Fibroblast of the conjunctiva (primary cell): ENCODE measurements at regions not wholly inside any gene's neighbourhood (a gene's known extent, or its start where the extent isn't known, plus 50 kb on each side); places are given as distances from the start of the nearest gene placed in this dataset.

ENCODE experiments used
- DNase-seq: peaks from one replicate; pipeline ENCODE4 v3.0.0-alpha.2; 2010; ENCODE audit warnings: low read depth

DNA sequence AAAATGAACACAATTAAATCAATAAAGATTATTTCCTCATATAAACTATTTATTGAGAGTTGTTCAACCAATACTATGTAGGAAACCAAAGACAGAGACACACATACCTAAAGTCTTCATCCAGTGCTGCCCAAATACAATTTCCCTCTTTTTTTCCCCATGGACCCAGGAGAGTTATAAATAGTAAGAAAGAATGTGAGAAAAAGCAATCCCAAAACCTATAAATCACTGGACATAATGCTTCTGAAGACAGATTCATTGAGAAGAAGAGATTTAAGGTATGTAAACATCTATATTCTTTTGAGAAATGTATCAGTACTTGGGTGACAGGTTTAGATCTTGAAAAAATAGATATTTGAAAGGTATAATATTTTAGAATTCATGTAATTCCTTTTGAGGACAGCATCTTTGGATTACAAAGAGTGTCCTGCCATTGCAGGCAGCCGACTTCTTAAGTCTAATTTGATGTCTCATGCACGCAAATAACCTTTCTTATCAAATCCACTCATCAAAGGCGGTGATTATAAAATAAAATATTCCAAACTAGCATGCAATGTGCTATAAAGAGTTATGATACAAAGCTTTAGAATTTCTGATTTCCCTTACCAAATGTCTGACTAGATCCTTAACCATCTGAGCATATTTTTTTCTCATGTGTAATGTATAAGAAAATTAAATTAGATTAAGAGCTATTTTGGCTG is 739.4 kb downstream of the LIG4 start:
- no peak for DNase-seq

DNA sequence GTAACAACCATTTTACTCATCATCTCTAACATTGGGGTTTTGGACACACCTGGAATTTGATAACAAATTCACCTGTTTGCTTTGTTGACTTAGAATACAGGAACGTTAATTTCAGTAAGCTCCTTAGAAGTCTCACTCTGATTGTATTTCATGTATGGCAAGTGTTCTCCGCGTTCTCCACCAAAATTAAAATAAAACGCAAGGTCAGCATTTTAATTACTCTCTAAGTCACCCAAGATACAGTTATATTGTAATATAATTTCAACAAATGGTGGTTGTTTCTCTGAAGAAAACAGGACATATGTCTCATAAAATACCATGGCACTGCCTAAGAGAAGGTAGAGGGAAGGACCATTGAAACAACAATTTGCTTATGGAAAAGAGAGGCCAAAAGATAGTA is 742.1 kb downstream of the LIG4 start:
- no peak for DNase-seq

DNA sequence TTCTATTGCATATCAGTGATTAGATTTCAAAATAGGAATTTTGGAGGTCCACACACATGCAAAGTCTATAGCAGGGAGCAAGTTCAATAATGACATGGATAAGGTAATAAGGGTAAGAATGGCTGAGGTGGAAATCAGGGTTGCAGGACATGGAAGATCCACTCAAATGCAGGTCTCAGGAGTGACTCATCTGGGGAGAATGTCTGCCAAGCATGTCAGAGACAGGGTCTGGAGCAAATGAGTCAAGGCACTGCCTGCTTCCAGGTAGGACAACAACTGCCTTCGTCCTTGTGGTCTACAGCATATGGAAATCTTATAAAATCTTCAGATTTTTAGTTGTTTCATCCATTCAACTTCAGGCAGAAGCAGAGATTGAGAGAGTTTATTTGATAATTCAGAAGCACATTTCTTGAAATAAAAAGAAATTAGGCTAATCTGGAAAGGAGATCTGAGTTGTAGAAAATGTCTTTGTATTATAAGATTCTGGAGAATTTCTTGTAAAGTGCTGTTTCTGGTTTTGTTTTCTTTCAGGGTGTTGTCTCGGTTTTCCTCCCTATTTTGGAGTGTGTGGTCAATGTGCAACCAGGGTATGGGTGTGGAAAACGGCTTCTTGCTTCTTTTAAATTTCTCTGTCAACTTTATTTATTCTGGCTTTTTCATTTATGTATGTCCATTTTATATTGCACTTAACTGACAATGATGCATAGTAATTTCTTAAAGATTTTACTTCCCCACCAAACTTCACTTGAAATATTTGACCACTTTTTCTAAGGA is 748.8 kb downstream of the LIG4 start:
- no peak for DNase-seq

DNA sequence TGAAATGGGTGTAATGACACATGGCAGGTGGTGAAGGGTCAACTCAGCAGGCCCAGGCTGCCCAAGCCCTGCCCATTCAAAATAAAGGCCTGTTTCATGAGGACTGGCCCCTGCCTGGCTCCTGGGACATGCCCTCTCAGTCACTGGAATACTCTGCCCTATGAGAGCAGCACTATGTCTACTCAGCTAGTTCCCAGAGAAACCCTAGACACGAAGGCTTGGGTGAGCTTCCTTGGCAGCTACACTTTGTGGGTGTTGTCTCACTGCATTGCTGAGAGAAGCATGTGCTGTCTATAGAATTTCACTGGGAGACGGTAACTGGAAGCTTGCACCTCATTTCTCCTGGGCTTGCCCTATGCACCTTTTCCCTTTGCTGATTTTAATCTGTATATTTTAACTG is 752.8 kb downstream of the LIG4 start:
- no peak for DNase-seq

DNA sequence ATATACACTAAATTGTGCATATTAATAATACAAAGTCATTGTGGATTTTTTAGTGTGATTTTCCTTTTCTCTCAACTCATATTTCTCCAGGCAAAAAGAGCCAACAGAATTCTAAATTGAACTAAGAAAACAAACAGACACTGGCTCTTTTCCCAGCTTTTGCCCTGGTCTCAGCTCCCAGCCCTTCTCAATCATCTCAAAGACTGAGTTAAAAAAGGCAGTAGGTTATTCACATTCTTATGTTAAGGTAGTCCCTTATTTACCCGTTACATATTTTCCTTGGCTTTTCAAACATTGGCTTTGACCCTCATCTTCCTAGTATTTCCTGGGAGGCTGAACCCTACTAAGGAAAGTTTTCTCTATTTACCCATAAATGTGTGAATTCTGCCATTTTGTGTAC is 753.6 kb downstream of the LIG4 start:
- DNase-seq = no peak

DNA sequence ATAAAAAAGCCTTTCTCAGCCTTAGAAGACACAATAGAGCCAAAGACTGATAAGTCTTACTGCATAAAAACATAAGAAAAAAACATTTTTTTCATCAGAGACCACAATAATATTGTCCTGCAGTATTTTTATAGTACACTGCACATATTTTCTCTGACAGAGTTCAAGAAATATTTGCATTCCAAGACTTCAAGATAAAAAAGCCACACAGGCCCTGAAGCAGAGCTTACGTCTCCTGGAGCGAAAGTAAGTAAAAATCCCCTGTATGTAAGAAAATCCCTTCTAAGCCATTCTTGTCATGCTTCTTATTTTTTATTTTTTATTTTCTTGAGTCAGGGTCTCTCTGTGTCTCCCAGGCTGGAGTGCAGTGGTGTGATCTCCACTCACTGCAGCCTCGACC is 755.9 kb downstream of the LIG4 start:
- no peak for DNase-seq

DNA sequence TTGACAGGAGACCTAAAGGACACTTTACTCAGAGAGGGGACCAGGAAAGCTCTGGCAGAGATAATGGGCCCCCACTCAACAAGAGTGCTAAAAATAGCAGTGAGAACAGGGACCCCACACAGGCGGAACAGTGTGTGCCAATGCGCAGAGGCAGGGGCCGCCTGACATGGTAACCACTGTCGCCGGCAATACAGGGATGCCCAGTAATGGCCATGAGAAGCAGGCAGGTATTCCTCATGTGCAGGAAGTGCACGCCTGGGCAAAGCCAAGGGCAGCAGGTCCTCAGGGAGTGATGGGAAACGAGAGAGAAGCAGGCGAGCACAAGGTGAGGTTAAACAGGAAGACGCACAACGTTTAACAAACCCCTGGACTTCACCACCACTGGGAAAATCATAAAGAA is 757.1 kb downstream of the LIG4 start:
- no peak for DNase-seq

DNA sequence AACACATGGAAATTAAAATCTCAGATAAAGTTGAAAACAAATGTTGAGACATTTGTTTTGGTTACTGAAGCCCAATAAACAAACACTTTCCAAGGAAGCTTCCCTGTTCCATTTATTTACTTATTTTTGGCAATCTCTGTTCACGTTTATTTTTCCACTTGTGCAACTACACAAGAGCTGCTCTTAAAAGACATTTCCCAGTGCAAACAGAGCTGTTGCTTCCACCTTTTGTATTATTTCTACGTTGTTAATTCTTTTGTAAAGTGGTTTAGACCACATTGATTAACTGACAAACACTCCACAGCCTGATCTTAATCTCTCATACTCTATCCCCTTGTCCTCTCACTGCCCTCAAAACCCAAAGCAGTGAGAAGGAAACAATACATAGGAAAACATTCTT is 757.6 kb downstream of the LIG4 start:
- no peak for DNase-seq

DNA sequence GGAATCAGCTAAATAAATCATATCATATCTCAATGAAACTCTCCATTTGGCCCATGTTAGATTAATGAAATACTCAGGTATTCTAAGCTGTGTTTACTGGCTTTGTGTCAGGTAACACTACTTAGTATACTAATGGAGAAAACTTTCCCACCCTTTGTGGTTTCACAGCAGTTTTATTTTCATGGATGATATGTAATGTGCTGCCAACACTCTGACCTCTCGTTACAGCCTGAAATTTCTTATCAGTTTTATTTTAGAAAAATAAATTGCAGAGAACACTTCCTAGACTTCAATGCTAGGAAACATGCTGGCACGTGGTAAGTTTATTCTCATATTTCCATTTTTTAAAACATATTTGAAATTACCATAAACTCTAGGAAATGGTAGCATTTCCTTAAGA is 758.9 kb downstream of the LIG4 start:
- no peak for DNase-seq

DNA sequence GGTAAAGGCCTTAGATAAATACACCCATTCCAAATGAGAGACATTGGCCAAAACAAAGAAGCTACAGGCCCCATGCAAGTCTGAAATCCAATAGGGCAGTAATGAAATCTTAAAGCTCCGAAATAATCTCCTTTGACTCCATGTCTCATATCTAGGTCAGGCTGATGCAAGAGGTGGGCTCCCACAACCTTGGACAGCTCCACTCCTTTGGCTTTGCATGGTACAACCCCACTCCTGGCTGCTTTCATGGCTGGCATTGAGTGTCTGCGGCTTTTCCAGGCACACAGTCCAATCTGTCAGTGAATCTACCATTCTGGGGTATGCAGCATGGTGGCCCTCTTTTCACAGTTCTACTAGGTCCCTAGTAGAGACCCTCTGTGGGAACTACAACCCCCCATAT is 762.5 kb downstream of the LIG4 start:
- no peak for DNase-seq

DNA sequence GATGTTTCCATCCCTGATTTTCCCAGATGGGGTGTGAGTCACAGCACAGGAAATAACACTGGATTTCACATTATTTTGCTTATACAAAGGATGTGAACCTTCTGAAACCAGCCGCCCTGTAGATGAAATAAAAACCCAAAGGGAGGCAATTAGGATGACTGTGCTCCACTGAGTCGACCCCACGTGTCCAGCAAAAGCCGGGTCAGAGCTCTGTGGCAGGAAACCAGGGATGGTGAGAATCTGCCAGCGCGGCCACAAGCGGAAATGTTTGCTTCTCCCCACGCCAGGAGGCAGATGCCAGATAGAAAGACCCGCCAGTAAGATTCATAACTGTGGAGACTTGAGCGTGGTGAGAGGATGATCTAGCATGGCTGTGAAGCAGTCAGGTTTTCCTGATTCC is 764.4 kb downstream of the LIG4 start:
- DNase-seq = peak; percentile 26

DNA sequence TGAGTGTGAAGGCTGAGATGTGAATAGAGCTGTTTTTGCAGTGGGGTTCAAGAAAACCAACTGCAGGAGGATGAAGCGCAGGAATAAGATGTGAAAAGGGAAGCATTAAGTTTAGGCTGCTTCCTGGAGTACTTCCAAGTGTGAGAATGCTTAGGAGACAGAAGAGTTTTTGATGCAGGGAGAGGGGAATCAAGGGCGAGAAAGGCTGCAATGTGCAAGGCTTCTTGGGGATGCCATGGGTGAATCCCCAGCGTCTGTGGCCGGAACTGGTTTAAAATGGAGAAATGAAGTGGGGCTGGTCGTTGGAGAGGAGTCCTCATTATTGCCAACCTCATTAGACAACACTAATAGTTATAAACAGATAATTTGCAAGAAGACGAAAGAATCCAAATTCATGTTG is 764.9 kb downstream of the LIG4 start:
- DNase-seq = no peak

DNA sequence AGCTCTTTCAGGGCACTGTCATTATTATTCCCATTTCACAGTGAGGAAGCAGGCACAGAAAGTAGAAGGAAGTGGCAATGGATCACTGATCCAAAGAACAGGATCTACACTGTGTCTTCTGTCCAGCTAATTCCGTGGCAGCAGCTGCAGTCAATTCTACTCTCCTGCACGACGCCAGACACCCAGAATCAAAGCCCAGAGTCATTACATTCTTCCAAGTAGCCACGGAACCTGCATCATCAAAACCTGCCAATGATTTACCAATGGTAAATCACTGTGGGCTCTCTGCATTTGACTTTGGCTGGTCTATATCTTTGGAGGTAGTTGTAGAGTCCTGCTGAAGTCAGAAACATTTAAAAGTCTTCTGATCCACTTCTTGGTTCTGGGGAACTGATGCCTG is 767.7 kb downstream of the LIG4 start:
- DNase-seq = no peak

DNA sequence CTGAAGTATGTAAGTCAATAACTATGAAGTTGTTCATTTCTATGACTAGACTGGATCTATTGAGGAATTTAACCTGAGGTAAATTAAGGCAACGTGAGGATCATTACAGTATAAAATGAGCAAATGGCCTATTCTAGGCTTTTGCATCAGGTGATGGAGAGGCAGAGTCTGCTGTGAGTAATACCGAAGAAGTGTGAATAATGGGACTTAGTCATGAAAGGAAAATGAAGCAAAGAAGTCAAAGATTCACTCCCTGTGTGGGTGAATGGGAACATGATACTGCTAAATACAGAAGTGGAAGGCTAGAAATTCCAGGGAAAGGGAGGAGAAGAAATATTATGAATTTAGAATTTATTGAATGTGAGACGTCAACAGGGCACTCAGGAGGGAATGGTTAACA is 774.1 kb downstream of the LIG4 start:
- DNase-seq = no peak

DNA sequence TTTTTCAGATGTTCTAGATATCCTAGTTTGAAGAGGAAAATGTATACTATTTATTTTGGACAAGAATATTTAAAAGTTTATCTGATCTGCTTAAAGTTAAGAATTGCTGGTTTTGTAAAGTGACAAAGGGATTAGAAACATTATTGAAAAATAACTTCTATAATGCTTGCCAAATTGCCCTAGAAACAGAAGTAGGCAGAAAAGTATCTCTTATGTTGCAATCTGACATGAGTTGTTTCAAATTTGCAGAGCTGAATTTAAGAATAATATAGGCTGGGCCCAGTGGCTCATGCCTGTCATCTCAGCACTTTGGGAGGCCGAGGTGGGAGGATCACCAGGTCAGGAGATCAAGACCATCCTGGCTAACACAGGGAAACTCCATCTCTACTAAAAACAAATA is 777.1 kb downstream of the LIG4 start:
- no peak for DNase-seq

DNA sequence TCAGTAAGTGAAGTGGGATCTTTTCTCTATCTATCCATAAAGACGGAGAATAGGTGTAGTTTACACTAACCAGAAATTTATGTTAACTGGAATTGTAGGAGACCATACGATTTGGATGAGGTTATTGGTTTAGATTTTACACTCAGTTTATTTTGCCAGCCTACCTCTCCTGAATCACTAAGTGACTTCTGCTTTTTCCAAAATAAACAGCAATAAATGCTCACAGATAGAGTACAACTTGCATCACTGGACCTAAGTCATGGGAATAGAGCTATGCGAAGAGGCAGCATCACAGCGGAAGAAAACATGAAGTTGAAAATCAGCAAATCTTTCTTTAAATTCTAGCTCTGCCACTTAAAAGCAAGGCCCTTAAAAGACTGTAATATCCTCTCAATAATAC is 781.0 kb downstream of the LIG4 start:
- DNase-seq = no peak

DNA sequence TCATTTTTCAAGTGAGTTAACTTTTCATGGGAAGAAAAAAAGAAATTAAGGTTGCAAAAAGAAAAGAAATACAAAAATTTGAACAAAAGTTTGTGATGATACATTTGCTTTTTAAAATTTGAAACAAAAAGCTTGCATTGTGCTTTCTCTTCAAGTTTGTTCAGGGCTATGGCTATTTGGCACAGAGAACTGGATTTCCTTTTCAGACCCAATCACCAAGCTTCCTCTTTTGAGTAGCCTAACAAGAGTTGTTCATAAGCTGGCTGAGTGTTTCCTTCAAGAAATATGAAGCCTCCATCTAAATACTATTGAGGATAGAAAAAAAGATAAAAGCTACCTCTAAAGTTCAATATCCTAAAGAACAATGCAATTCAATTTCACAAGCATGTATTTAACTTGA is 787.8 kb downstream of the LIG4 start:
- DNase-seq = no peak

DNA sequence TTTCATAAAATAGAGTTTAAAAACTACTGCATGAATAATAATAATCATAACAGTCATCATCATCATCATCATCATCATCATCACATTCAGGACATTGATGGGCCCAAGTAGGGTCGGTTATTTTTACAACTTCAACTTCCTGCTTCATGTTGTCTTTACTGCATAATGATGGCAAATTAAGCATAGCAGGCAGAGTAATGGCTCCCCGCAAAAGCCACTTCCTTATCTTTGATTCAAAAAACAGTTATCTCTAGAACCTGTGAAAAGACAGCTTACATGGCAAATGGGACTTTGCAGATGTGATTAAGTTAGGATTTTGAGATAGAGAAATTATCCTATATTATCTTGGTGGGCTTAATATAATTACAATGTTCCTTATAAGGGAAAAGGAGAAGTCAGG is 792.9 kb downstream of the LIG4 start:
- no peak for DNase-seq

DNA sequence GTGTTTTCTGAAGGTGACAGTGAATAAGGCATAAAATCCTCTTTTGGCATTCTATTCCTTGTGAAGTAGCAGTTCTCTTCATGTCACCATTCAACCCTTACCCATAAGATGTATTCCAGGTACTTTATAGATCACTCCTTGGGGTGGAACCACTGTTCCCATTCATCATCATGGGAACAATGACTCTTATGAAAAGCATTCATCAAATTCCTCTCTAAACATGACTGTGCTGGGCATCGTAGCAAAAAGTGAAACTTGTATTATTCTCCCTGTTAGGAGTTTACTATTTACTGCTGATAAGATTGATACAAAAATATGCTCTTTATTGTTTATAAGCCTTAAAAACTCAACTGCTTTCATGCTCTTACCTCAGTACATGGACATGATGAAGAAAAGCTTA is 793.4 kb downstream of the LIG4 start:
- DNase-seq = no peak

DNA sequence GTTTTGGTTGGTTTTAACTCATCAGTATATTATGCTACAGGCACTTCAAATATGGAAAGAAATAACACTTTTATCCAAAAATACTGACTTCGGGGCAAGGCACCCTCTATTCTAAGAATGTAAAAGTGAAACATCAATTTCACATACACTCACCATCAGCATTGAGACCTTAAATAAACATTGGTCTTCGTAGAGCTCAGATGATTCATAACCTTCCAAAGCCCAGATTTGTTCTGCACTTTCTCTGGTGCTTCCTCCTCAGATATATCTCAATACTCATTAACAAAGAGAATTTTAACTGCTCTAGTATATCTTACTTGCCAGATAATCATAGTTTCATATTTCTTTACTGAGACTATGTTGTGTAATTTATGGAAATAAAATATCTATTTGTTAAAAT is 794.3 kb downstream of the LIG4 start:
- no peak for DNase-seq

DNA sequence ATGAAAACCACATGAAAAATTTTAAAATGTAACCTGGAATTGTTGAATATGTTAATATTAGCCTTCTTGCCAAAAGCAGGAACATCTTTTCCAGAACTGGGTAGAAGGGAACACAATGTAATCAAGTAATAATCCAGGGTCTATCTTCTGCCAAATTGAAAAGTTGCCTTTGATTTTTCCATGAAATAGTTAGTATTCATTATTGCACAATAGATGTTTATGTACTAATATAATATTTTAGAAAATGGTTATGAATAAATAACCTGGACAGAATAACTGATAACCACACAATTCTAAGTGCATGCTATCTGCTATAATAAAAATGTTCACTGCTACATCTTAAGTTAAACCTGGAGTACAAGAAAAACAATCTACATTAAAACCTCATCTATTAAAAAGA is 802.3 kb downstream of the LIG4 start:
- no peak for DNase-seq

DNA sequence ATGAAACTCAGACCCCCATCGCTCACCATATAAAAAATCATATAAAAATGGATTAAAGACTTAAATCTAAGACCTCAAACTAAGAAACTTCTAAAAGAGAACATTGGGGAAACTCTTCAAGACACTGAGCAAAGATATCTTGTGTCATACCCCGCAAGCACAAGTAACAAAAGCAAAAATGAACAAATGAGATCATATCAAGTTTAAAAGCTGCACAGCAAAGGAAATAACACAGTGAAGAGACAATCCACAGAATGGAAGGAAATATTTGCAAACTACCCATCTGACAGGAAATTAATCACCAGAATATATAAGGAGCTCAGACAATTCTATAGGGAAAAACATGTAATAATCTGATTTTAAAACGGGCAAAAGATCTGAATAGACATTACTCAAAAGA is 808.3 kb downstream of the LIG4 start:
- DNase-seq = no peak

DNA sequence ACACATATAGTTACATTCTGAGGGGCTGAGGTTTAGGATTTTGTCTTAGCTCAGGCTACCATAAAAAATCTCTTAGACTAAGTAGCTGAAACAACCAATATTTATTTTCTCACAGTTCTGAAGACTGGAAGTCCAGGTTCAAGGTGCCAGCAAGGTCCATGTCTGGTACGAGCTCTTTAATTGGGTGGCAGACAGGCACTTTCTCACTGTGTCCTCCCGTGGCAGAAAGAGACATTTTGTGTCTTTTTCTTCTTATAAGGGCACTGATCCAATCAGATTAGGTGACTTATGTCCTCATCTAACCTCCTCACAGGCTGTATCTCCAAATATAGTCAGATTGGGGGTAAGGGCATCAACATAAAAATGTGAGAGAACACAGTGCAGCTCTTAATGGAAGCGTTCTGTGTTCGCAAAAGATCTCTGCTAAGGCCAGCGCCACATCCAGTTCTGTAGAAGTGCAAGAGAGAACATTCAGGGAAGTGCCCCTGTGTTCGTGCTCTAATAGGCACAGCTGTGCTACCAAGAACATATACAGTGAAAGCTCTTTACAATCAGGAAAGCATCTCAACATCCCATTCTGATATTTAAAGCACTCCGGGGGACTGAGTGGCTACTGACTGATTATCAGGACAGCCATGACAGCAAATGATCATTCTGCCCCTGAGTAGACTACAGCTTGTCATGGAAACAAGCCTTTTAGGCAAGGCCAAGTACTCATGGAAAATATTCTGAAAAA is 819.2 kb downstream of the LIG4 start:
- DNase-seq = no peak
